ENCODE measurements at regions not wholly inside any gene's neighbourhood (a gene's known extent, or its start where the extent isn't known, plus 50 kb on each side); places are given as distances from the start of the nearest gene placed in this dataset.

DNA sequence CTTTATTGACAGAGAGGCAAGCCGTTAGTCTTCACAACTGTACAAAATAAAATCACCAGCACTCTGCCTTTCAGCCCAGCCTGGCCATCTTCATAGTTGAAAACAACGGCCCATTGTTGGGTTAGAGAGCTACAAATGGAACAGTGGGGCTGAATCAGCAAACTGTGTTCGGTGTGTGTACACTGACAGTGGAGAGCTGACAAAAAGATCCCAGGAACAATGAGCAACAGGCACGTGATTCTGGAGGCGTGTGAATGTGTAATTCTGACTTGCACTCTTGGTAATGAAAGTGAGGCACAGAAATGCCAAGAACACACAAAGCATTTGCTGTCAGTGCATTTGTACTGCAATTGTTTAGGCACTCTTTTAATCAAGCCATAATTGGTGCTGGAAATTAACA, 303.7 kb downstream of the WDR11 start:
- Mint-ChIP-seq H3K9me3 (ENCODE audit: low read depth) (peaks cover 14% of the 10 kb centered on the region), H3K27me3 (ENCODE audit: low read depth) (peaks cover 6% of the 10 kb centered on the region), H3K4me1 (ENCODE audit: low read depth) (peaks cover 11% of the 10 kb centered on the region), H3K27ac (ENCODE audit: unreplicated experiment) (no peak overlapping the region), H3K4me3 (ENCODE audit: unreplicated experiment) (no peak overlapping the region), H3K36me3 (ENCODE audit: low read depth) (peaks cover 3% of the 10 kb centered on the region)
- no peak for DNase-seq (ENCODE audit: low spot score)
- TF ChIP-seq, protein P1, sequence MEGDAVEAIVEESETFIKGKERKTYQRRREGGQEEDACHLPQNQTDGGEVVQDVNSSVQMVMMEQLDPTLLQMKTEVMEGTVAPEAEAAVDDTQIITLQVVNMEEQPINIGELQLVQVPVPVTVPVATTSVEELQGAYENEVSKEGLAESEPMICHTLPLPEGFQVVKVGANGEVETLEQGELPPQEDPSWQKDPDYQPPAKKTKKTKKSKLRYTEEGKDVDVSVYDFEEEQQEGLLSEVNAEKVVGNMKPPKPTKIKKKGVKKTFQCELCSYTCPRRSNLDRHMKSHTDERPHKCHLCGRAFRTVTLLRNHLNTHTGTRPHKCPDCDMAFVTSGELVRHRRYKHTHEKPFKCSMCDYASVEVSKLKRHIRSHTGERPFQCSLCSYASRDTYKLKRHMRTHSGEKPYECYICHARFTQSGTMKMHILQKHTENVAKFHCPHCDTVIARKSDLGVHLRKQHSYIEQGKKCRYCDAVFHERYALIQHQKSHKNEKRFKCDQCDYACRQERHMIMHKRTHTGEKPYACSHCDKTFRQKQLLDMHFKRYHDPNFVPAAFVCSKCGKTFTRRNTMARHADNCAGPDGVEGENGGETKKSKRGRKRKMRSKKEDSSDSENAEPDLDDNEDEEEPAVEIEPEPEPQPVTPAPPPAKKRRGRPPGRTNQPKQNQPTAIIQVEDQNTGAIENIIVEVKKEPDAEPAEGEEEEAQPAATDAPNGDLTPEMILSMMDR (IDR thresholded peaks at IDR 0.05) = no peak

DNA sequence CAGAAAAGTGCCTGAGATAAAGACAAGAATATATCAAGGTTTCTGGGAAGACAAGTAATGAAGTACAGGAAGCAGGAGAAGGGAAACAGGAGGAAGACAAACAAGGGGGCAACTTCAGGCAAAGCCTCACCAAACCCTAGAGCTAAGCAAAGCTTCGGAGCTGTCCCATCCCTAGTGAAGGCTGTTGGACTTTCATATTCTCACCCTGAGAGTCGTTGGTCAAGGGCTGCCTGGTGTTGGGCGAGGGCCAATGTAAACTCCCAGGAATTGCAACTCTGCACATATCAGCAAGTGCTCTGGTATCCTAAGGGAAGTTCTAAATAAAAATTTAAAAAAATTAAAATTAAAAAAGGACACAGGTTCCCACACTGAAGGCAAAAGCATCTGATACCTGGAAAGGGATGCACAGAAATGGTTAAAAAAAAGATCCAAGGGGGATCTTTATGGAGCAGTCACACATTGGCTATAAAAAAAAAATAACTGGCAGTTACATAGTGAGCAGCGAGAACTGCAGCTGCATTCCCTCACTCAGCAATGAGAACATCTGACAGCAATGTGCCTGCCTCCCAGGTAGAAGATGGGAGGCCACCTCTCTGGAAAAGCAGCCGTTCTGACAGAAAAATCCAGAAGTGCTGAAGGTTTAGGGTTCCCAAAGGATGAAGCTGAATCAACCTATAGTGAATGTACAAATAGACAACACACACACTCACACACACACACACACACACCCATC, 304.7 kb downstream of the WDR11 start:
- DNase-seq (ENCODE audit: low spot score) = no peak
- H3K36me3 Mint-ChIP-seq (ENCODE audit: low read depth) = peaks cover 3% of the 10 kb centered on the region
- H3K4me3 Mint-ChIP-seq (ENCODE audit: unreplicated experiment) = no peak overlapping the region
- TF ChIP-seq, protein P1 (IDR thresholded peaks at IDR 0.05) = no peak
- H3K9me3 Mint-ChIP-seq (ENCODE audit: low read depth) = peaks cover 14% of the 10 kb centered on the region
- H3K4me1 Mint-ChIP-seq (ENCODE audit: low read depth) = peaks cover 11% of the 10 kb centered on the region
- H3K27me3 Mint-ChIP-seq (ENCODE audit: low read depth) = peaks cover 6% of the 10 kb centered on the region
- no peak overlapping the region for H3K27ac Mint-ChIP-seq (ENCODE audit: unreplicated experiment)

DNA sequence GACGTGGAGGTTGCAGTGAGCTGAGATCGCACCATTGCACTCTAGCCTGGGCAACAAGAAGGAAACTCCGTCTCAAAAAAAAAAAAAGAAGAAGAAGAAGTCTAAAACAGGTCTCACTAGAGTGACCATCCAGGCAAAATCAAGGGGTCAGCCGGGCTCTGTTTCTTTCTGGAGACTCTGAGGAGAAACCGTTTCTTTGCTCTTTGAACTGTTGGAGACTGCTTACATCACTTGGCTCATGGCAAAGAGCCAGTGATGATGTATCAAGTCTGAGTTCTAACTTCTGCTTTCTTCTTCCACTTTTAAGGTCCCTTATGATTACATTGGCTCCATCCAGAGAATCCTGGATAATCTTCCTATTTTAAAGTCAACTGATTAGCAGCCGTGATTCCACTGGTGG, 306.8 kb downstream of the WDR11 start:
- no peak overlapping the region for H3K27ac Mint-ChIP-seq (ENCODE audit: unreplicated experiment)
- peaks cover 11% of the 10 kb centered on the region for H3K4me1 Mint-ChIP-seq (ENCODE audit: low read depth)
- H3K36me3 Mint-ChIP-seq (ENCODE audit: low read depth) = peaks cover 3% of the 10 kb centered on the region
- H3K4me3 Mint-ChIP-seq (ENCODE audit: unreplicated experiment) = no peak overlapping the region
- H3K27me3 Mint-ChIP-seq (ENCODE audit: low read depth) = peaks cover 5% of the 10 kb centered on the region
- DNase-seq (ENCODE audit: low spot score) = no peak
- TF ChIP-seq, protein P1 (IDR thresholded peaks at IDR 0.05) = no peak
- H3K9me3 Mint-ChIP-seq (ENCODE audit: low read depth) = peaks cover 8% of the 10 kb centered on the region

DNA sequence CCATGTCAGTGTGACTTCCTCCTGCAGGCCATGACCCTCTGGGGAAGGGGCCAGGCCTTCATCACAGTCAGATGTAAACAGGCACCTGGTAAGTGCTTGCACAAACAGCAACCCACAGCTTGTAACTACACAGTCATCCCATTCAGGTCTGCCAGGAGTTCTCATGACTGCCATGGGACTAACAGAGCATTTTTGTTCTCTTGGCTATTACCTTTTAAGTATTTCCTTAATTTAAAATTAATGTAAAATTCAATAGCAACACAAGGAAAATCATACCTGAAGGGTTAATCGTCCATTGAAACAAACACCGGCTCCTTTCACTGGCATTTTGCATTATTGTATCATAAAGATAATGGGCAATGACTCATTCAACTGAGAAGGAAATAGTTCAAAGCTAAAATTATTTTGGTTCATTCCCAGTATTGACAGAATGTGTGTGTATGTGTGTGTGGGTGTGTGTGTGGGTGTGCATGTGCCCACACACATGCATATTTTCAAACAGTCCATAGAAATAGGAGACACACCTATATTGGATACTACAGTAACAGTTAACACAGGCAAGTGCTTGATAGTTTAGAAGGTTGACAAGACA, 307.9 kb downstream of the WDR11 start:
- TF ChIP-seq, protein P1 (IDR thresholded peaks at IDR 0.05) = no peak
- H3K27ac Mint-ChIP-seq (ENCODE audit: unreplicated experiment) = no peak overlapping the region
- no peaks in the 10 kb centered on the region for H3K36me3 Mint-ChIP-seq (ENCODE audit: low read depth)
- DNase-seq (ENCODE audit: low spot score) = no peak
- peaks cover 7% of the 10 kb centered on the region for H3K9me3 Mint-ChIP-seq (ENCODE audit: low read depth)
- no peak overlapping the region for H3K4me3 Mint-ChIP-seq (ENCODE audit: unreplicated experiment)
- H3K4me1 Mint-ChIP-seq (ENCODE audit: low read depth) = peaks cover 11% of the 10 kb centered on the region
- H3K27me3 Mint-ChIP-seq (ENCODE audit: low read depth) = no peaks in the 10 kb centered on the region

DNA sequence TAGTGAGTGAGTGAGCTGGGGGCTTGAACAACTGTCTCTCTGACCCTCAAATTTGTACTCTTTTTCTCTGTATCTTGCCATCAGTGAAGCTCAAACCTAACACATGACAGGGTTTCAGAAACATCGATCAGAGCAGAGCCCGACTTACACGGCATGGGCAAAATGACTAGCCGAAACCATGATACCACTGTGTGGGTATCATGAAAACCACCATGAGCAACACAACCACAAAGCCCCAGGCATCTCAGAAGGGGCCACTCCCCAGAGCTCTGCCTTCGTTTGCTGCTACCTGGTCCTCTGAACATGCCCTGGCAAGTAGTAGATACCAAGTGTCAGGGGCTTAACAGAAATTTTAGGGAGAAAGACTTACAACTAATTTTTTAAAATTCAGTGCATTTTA, 308.5 kb downstream of the WDR11 start:
- Mint-ChIP-seq H3K9me3 (ENCODE audit: low read depth) (peaks cover 7% of the 10 kb centered on the region), H3K36me3 (ENCODE audit: low read depth) (no peaks in the 10 kb centered on the region), H3K27ac (ENCODE audit: unreplicated experiment) (no peak overlapping the region), H3K4me1 (ENCODE audit: low read depth) (peaks cover 10% of the 10 kb centered on the region), H3K4me3 (ENCODE audit: unreplicated experiment) (no peak overlapping the region), H3K27me3 (ENCODE audit: low read depth) (no peaks in the 10 kb centered on the region)
- TF ChIP-seq, protein P1 (IDR thresholded peaks at IDR 0.05) = no peak
- DNase-seq (ENCODE audit: low spot score) = no peak

Measured in chondrocyte (in vitro differentiated cells).